ENCODE measurements at regions not wholly inside any gene's neighbourhood (a gene's known extent, or its start where the extent isn't known, plus 50 kb on each side); places are given as distances from the start of the nearest gene placed in this dataset.

DNA sequence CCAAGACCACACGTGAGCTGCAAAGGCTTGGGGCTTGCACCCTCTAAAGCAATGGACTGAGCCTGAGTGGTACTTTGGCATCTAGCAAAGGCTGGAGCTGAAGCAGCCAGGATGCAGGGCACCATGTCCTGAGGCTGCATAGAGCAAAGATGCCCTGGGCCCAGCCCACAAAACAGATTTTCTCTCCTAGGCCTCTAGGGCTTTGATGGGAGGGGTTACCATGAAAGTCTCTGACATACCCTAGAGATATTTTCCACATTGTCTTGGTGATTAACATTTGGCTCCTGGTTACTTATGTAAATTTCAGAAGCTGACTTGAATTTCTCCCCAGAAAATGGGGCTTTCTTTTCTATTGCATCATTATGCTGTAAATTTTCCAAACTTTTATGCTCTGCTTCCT, 438.3 kb downstream of the SLC16A7 start:
- H4K20me1 ChIP-seq (replicated peaks in 1 of 2; ENCODE audit: control insufficient read depth in 1 of 2, insufficient read depth in 2 of 2, low read length in 2 of 2): no peaks in the 10 kb centered on the region
- 91% methylated on average over 1 of the region's 1 CpG; no CpG with 5 or more reads in 1 of the 2 experiments for WGBS, 2 experiments (ENCODE audit: extremely low coverage in 1 of 2, insufficient coverage in 1 of 2, insufficient read length in 1 of 2, insufficient replicate concordance in 2 of 2, low coverage in 1 of 2, low lambda C conversion rate in 2 of 2, missing lambda C conversion rate in 1 of 2)
- H3K4me1 ChIP-seq (replicated peaks in 1 of 4; ENCODE audit: control insufficient read depth in 3 of 4, insufficient read depth in 4 of 4, low read length in 3 of 4): no peaks in the 10 kb centered on the region
- no peak for DNase-seq (ENCODE audit: low read depth in 1 of 2, low spot score in 2 of 2)
- H3K9ac ChIP-seq (replicated peaks in 1 of 4; ENCODE audit: extremely low read depth in 1 of 4, low read depth in 3 of 4, low read length in 3 of 4): no peak overlapping the region
- H3K18ac ChIP-seq (ENCODE audit: extremely low read depth, low read length): no peak overlapping the region
- no peak overlapping the region for H3K23ac ChIP-seq (ENCODE audit: insufficient read length)
- no peaks in the 10 kb centered on the region for H3K79me1 ChIP-seq (ENCODE audit: low read depth, low read length)
- H2AK5ac ChIP-seq (ENCODE audit: low read depth, low read length): no peak overlapping the region
- no peak for FAIRE-seq
- no peaks in the 10 kb centered on the region for H3K23me2 ChIP-seq (ENCODE audit: low read depth, low read length)
- H4K5ac ChIP-seq (ENCODE audit: insufficient read length, low read depth, low read length): no peak overlapping the region
- no peak overlapping the region for H4K8ac ChIP-seq (ENCODE audit: extremely low read depth, insufficient read depth, low read length)
- H3K4me3 ChIP-seq (ENCODE audit: extremely low read depth in 1 of 4, insufficient read depth in 2 of 4, low read depth in 3 of 4, low read length in 4 of 4): no peak overlapping the region
- H2BK120ac ChIP-seq (replicated peaks; ENCODE audit: low read depth, low read length): no peak overlapping the region
- H2BK20ac ChIP-seq (ENCODE audit: low read length): no peak overlapping the region
- no peak overlapping the region for H3K4ac ChIP-seq (replicated peaks; ENCODE audit: insufficient read length, low read depth, low read length)
- no peak overlapping the region for H3K27ac ChIP-seq (ENCODE audit: low read depth, low read length)
- POLR2A ChIA-PET (ENCODE audit: partially characterized antibody): no interaction called here
- no peak overlapping the region for H4K91ac ChIP-seq (replicated peaks; ENCODE audit: insufficient read length, low read length)
- no peak overlapping the region for H2AFZ ChIP-seq (ENCODE audit: low read length)
- CTCF ChIA-PET (ENCODE audit: partially characterized antibody): no interaction called here
- peaks cover 14 to 17% of the 10 kb centered on the region in 2 experiments for H3K9me3 ChIP-seq (ENCODE audit: insufficient read depth in 2 of 2, low read depth in 1 of 2, low read length in 1 of 2)
- H3K36me3 ChIP-seq (ENCODE audit: control insufficient read depth in 2 of 4, insufficient read depth in 4 of 4, low read length in 3 of 4): 0 out of 8 replicates have a peak, but pooled peaks cover 0 to 4% (median 0%) of the 10 kb centered on the region in 4 experiments
- H3K14ac ChIP-seq (ENCODE audit: insufficient read length): no peak overlapping the region
- no peaks in the 10 kb centered on the region for H3K79me2 ChIP-seq (ENCODE audit: control insufficient read depth in 1 of 2, insufficient read depth in 2 of 2, low read length in 2 of 2)
- H2BK15ac ChIP-seq (ENCODE audit: low read length): no peak overlapping the region
- no peaks in the 10 kb centered on the region for H3K27me3 ChIP-seq (replicated peaks in 1 of 4; ENCODE audit: control insufficient read depth in 3 of 4, extremely low read depth in 1 of 4, insufficient read depth in 3 of 4, low read length in 3 of 4)
- no peak overlapping the region for H2BK5ac ChIP-seq (ENCODE audit: low read depth, low read length)
- H2BK12ac ChIP-seq (ENCODE audit: low read depth, low read length): no peak overlapping the region
- H3K4me2 ChIP-seq (ENCODE audit: insufficient read depth in 1 of 2, low read depth in 2 of 2, low read length in 2 of 2): no peak overlapping the region
- H3K56ac ChIP-seq (replicated peaks; ENCODE audit: insufficient read length, low read depth, low read length): no peak overlapping the region
- TF ChIP-seq CHD2 (IDR thresholded peaks at IDR 0.05; ENCODE audit: low read length) (no peak), CTBP2 (IDR thresholded peaks at IDR 0.05; ENCODE audit: borderline replicate concordance, insufficient read depth, insufficient read length, low read length) (no peak), YY1 (IDR thresholded peaks at IDR 0.05; ENCODE audit: low read depth, low read length) (no peak), RFX5 (IDR thresholded peaks at IDR 0.05; ENCODE audit: borderline replicate concordance, low read depth, low read length) (no peak), SUZ12 (IDR thresholded peaks at IDR 0.05; ENCODE audit: low read length) (no peak), BRCA1 (IDR thresholded peaks at IDR 0.05; ENCODE audit: low read depth, low read length) (no peak), KDM5A (IDR thresholded peaks at IDR 0.05; ENCODE audit: low read length) (no peak), SIX5 (IDR thresholded peaks at IDR 0.05; ENCODE audit: low read depth, low read length) (no peak), SP2 (IDR thresholded peaks at IDR 0.05; ENCODE audit: low read length) (no peak), FOSL1 (IDR thresholded peaks at IDR 0.05; ENCODE audit: insufficient read depth, low read depth, low read length) (no peak), SAP30 (IDR thresholded peaks at IDR 0.05; ENCODE audit: insufficient read depth, insufficient replicate concordance, low read length) (no peak), HDAC2 (IDR thresholded peaks at IDR 0.05; ENCODE audit: borderline replicate concordance in 1 of 2, low read depth in 2 of 2, low read length in 2 of 2) (no peak), JUND (IDR thresholded peaks at IDR 0.05; ENCODE audit: low read length) (no peak), SIRT6 (IDR thresholded peaks at IDR 0.05; ENCODE audit: low read length) (no peak)
- TF ChIP-seq, protein P1, sequence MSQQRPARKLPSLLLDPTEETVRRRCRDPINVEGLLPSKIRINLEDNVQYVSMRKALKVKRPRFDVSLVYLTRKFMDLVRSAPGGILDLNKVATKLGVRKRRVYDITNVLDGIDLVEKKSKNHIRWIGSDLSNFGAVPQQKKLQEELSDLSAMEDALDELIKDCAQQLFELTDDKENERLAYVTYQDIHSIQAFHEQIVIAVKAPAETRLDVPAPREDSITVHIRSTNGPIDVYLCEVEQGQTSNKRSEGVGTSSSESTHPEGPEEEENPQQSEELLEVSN (IDR thresholded peaks at IDR 0.05): no peak
